ENCODE measurements at regions not wholly inside any gene's neighbourhood (a gene's known extent, or its start where the extent isn't known, plus 50 kb on each side); places are given as distances from the start of the nearest gene placed in this dataset.

- ATAC-seq (no peak), DNase-seq (no peak)
Measured at GRCh38 chr6:8499540-8499939, 64.2 kb upstream of the SLC35B3 start.

GRCh38 chr6:8494730-8495129, 59.4 kb upstream of the SLC35B3 start:
- ATAC-seq = no peak
- DNase-seq = no peak

- DNase-seq (no peak), ATAC-seq (no peak)
Measured at GRCh38 chr6:8492536-8493133, 57.3 kb upstream of the SLC35B3 start.

Data from stimulated activated naive CD8-positive, alpha-beta T cell treated with anti-CD3 and anti-CD28 coated beads, Interleukin-15, Interleukin-2, amounts not matched to agents 100 U/mL and 50 U/mL, for 24 hours (primary cell).